ENCODE measurements at regions not wholly inside any gene's neighbourhood (a gene's known extent, or its start where the extent isn't known, plus 50 kb on each side); places are given as distances from the start of the nearest gene placed in this dataset.

- intact Hi-C loops (cut with micrococcal nuclease) = no loop called here
- Histone ChIP-seq H3K9ac (ENCODE audit: insufficient read depth in 1 of 2, low read depth in 2 of 2, low read length in 2 of 2) (no peak overlapping the region), H3K4me1 (replicated peaks in 1 of 2; ENCODE audit: control insufficient read depth in 2 of 2, insufficient read depth in 2 of 2, low read length in 2 of 2) (no peaks in the 10 kb centered on the region), H2AFZ (ENCODE audit: low read depth, low read length) (no peak overlapping the region), H3K4me2 (ENCODE audit: insufficient read depth, low read length) (no peak overlapping the region), H3K79me2 (ENCODE audit: control insufficient read depth, insufficient read depth, low read length) (no peaks in the 10 kb centered on the region), H3K27me3 (ENCODE audit: control insufficient read depth in 2 of 2, insufficient read depth in 2 of 2, low read length in 2 of 2) (no peaks in the 10 kb centered on the region), H3K9me3 (replicated peaks; ENCODE audit: control insufficient read depth, insufficient read depth, low read depth, low read length) (no peaks in the 10 kb centered on the region), H3K9me1 (ENCODE audit: control insufficient read depth, insufficient read depth, low read length) (no peaks in the 10 kb centered on the region), H4K20me1 (replicated peaks; ENCODE audit: control insufficient read depth, insufficient read depth, low read length) (no peaks in the 10 kb centered on the region), H3K36me3 (ENCODE audit: control insufficient read depth, insufficient read depth, low read length) (no peaks in the 10 kb centered on the region), H3K4me3 (no peak overlapping the region), H3K27ac (ENCODE audit: extremely low read depth, low read depth, low read length) (no peak overlapping the region)
- WGBS (ENCODE audit: insufficient coverage, low coverage, missing lambda C conversion rate) = 3% methylated on average over 3 of the region's 3 CpGs
- ATAC-seq (no peak), FAIRE-seq (no peak), DNase-seq (ENCODE audit: extremely low read depth in 1 of 4, low spot score in 3 of 4) (no peak)
- in situ Hi-C loops (cut with MboI) = no loop called here
- BruUV-seq (replicated peaks) = no TSS peak
- ChIA-PET CTCF (ENCODE audit: low intra/inter-chr PET ratio) (no interaction called here), POLR2A (no interaction called here)
- TF ChIP-seq MLX (CRISPR knock-in tag; conservative IDR thresholded peaks at IDR 0.05) (no peak), U2AF2 (optimal IDR thresholded peaks at IDR 0.05; ENCODE audit: low read depth, low read length) (no peak), ZZZ3 (IDR thresholded peaks at IDR 0.05) (no peak), PRPF4 (IDR thresholded peaks at IDR 0.05; ENCODE audit: insufficient read depth, low read depth, low read length, poor library complexity, severe bottlenecking) (no peak), ZBTB49 (CRISPR knock-in tag; IDR thresholded peaks at IDR 0.05; ENCODE audit: borderline replicate concordance) (no peak), E4F1 (CRISPR knock-in tag; IDR thresholded peaks at IDR 0.05; ENCODE audit: borderline replicate concordance) (no peak), EP300 (IDR thresholded peaks at IDR 0.05; ENCODE audit: low read length) (no peak), MAFG (tag; conservative IDR thresholded peaks at IDR 0.05) (no peak), TCF7L2 (IDR thresholded peaks at IDR 0.05; ENCODE audit: low read depth, low read length) (no peak), ZNF277 (CRISPR knock-in tag; IDR thresholded peaks at IDR 0.05; ENCODE audit: borderline replicate concordance) (no peak), TBP (optimal IDR thresholded peaks at IDR 0.05; ENCODE audit: low read depth, low read length) (no peak), IRF1 (CRISPR knock-in tag; IDR thresholded peaks at IDR 0.05; ENCODE audit: borderline replicate concordance) (no peak), MEIS2 (IDR thresholded peaks at IDR 0.05; ENCODE audit: partially characterized antibody) (no peak), MEF2D (tag; conservative IDR thresholded peaks at IDR 0.05; ENCODE audit: low read depth) (no peak)
These were observed 449.9 kb downstream of the OTOL1 start for GRCh38 chr3:161946443-161946960.
